Fibroblast of mammary gland (primary cell): ENCODE measurements at regions not wholly inside any gene's neighbourhood (a gene's known extent, or its start where the extent isn't known, plus 50 kb on each side); places are given as distances from the start of the nearest gene placed in this dataset.
"Not testable (repeated sequence)": the region's sequence is repeated elsewhere in the genome, so short reads cannot be mapped to it uniquely, and the experiment has no call there.

ENCODE experiments used
- DNase-seq: peaks from one replicate; pipeline ENCODE4 v3.0.0-alpha.2; 2010; ENCODE audit warnings: low read depth
- H3K4me3 ChIP-seq: 2 replicates; pipeline ENCODE4 v1.5.1; 2011; ENCODE audit warnings: low read depth, mild to moderate bottlenecking, low read length, moderate library complexity; ENCODE audit not compliant: control insufficient read depth
- CTCF ChIP-seq: conservative IDR thresholded peaks from 2 replicates; pipeline ENCODE4 v1.5.1; 2011; ENCODE audit warnings: low read depth, low read length, inconsistent platforms; ENCODE audit not compliant: control insufficient read depth, insufficient read depth

GRCh38 chr21:35721701-35722100 lies 338.6 kb downstream of the SETD4 start:
- H3K4me3 ChIP-seq = no peak overlapping the region
- DNase-seq = no peak
- no peak for TF ChIP-seq CTCF

- no peak for DNase-seq
- TF ChIP-seq CTCF = no peak
- no peak overlapping the region for H3K4me3 ChIP-seq
Measured at GRCh38 chr21:35720208-35720731, 340.1 kb downstream of the SETD4 start.

GRCh38 chr21:35719080-35719479 lies 341.2 kb downstream of the SETD4 start:
- H3K4me3 ChIP-seq = no peak overlapping the region
- no peak for TF ChIP-seq CTCF
- DNase-seq = no peak

GRCh38 chr21:35716876-35717565 lies 343.3 kb downstream of the SETD4 start:
- no peak for TF ChIP-seq CTCF
- no peak for DNase-seq
- no peak overlapping the region for H3K4me3 ChIP-seq

GRCh38 chr21:35713914-35714313 lies 346.4 kb downstream of the SETD4 start:
- TF ChIP-seq CTCF = no peak
- no peak overlapping the region for H3K4me3 ChIP-seq
- no peak for DNase-seq

- no peak for DNase-seq
- no peak for TF ChIP-seq CTCF
- no peak overlapping the region for H3K4me3 ChIP-seq
Measured at GRCh38 chr21:35711661-35712060, 348.7 kb downstream of the SETD4 start.

GRCh38 chr21:35711213-35711612 lies 349.1 kb downstream of the SETD4 start:
- no peak for DNase-seq
- H3K4me3 ChIP-seq = no peak overlapping the region
- TF ChIP-seq CTCF = no peak

- DNase-seq, H3K4me3 ChIP-seq: not testable (repeated sequence)
Measured at GRCh38 chr21:35709990-35710389, 350.3 kb downstream of the SETD4 start.
